ENCODE measurements at regions not wholly inside any gene's neighbourhood (a gene's known extent, or its start where the extent isn't known, plus 50 kb on each side); places are given as distances from the start of the nearest gene placed in this dataset.

- TF ChIP-seq ZNF8 (CRISPR knock-in tag; IDR thresholded peaks at IDR 0.05), result no peak
- TF ChIP-seq ZFP3 (CRISPR knock-in tag; IDR thresholded peaks at IDR 0.05), result no peak
- TF ChIP-seq ESRRG (CRISPR knock-in tag; IDR thresholded peaks at IDR 0.05), result no peak
- TF ChIP-seq TCF4 (CRISPR knock-in tag; IDR thresholded peaks at IDR 0.05; ENCODE audit: borderline replicate concordance), result no peak
- TF ChIP-seq CSDC2 (CRISPR knock-in tag; IDR thresholded peaks at IDR 0.05), result no peak
- TF ChIP-seq, protein P1, sequence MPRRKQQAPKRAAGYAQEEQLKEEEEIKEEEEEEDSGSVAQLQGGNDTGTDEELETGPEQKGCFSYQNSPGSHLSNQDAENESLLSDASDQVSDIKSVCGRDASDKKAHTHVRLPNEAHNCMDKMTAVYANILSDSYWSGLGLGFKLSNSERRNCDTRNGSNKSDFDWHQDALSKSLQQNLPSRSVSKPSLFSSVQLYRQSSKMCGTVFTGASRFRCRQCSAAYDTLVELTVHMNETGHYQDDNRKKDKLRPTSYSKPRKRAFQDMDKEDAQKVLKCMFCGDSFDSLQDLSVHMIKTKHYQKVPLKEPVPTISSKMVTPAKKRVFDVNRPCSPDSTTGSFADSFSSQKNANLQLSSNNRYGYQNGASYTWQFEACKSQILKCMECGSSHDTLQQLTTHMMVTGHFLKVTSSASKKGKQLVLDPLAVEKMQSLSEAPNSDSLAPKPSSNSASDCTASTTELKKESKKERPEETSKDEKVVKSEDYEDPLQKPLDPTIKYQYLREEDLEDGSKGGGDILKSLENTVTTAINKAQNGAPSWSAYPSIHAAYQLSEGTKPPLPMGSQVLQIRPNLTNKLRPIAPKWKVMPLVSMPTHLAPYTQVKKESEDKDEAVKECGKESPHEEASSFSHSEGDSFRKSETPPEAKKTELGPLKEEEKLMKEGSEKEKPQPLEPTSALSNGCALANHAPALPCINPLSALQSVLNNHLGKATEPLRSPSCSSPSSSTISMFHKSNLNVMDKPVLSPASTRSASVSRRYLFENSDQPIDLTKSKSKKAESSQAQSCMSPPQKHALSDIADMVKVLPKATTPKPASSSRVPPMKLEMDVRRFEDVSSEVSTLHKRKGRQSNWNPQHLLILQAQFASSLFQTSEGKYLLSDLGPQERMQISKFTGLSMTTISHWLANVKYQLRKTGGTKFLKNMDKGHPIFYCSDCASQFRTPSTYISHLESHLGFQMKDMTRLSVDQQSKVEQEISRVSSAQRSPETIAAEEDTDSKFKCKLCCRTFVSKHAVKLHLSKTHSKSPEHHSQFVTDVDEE (CRISPR knock-in tag; IDR thresholded peaks at IDR 0.05), result no peak
These were observed 830.9 kb upstream of the WWC1 start for GRCh38 chr5:167460449-167461020.

Measured in SK-N-SH treated with all-trans-retinoic acid at 6 μM for 48 hours (cell line).